Right ventricle myocardium inferior (tissue), 1 donor: ENCODE measurements at regions not wholly inside any gene's neighbourhood (a gene's known extent, or its start where the extent isn't known, plus 50 kb on each side); places are given as distances from the start of the nearest gene placed in this dataset.

Experiments
- ATAC-seq: fragments of 200-7000 bp; cut with Tn5 transposase; one replicate; pipeline ENCODE4 v1.9.1; 2020; ENCODE audit warnings: mild to moderate bottlenecking, moderate library complexity
- DNase-seq: peaks from one replicate; pipeline ENCODE4 v3.0.0; 2021; ENCODE audit errors: missing footprints
- intact Hi-C: fragments of 100-400 bp; cut with DNase I; formaldehyde crosslinking; loops from one replicate; pipeline ENCODE4 v1.11.0; 2022
- donor health status: DM: no; HTN: yes; CAD: no; lungs with severe emphysema.

GRCh38 chr2:177078416-177078815 is 134.2 kb upstream of the HNRNPA3 start:
- intact Hi-C loops: no loop called here
- DNase-seq (peak; percentile 74), ATAC-seq (peak; percentile 26)

GRCh38 chr2:177078855-177079254 is 133.7 kb upstream of the HNRNPA3 start:
- intact Hi-C loops: no loop called here
- DNase-seq (no peak), ATAC-seq (no peak)

- ATAC-seq (no peak), DNase-seq (no peak)
- intact Hi-C loops: no loop called here
These were observed 131.8 kb upstream of the HNRNPA3 start for GRCh38 chr2:177080746-177081284.

GRCh38 chr2:177084607-177085006 is 128.0 kb upstream of the HNRNPA3 start:
- no peak for DNase-seq
- intact Hi-C loops: no loop called here
- no peak for ATAC-seq

- ATAC-seq (no peak), DNase-seq (no peak)
- intact Hi-C loops: no loop called here
These were observed 124.1 kb upstream of the HNRNPA3 start for GRCh38 chr2:177088529-177088928.

GRCh38 chr2:177090967-177091366 is 121.6 kb upstream of the HNRNPA3 start:
- no peak for ATAC-seq
- no peak for DNase-seq
- intact Hi-C loops: no loop called here

- no peak for ATAC-seq
- intact Hi-C loops: no loop called here
- no peak for DNase-seq
These were observed 119.2 kb upstream of the HNRNPA3 start for GRCh38 chr2:177093371-177093770.

GRCh38 chr2:177098001-177098613 is 114.5 kb upstream of the HNRNPA3 start:
- DNase-seq: no peak
- intact Hi-C loops: no loop called here
- ATAC-seq: no peak

- intact Hi-C loops: no loop called here
- DNase-seq (no peak), ATAC-seq (no peak)
These were observed 110.7 kb upstream of the HNRNPA3 start for GRCh38 chr2:177101930-177102329.

- DNase-seq: no peak
- ATAC-seq: no peak
- intact Hi-C loops: no loop called here
These were observed 106.4 kb upstream of the HNRNPA3 start for GRCh38 chr2:177106212-177106611.

GRCh38 chr2:177108890-177109289 is 103.7 kb upstream of the HNRNPA3 start:
- ATAC-seq (no peak), DNase-seq (no peak)
- intact Hi-C loops: no loop called here

- ATAC-seq (no peak), DNase-seq (no peak)
- intact Hi-C loops: no loop called here
These were observed 97.9 kb upstream of the HNRNPA3 start for GRCh38 chr2:177114712-177115111.

GRCh38 chr2:177117755-177118154 is 94.8 kb upstream of the HNRNPA3 start:
- ATAC-seq (no peak), DNase-seq (no peak)

GRCh38 chr2:177118636-177119035 is 94.0 kb upstream of the HNRNPA3 start:
- no peak for ATAC-seq
- intact Hi-C loops: no loop called here
- no peak for DNase-seq

More at GRCh38 chr2:177117755-177118154, 94.8 kb upstream of the HNRNPA3 start:
- intact Hi-C loops: no loop called here

GRCh38 chr2:177119099-177119498 is 93.5 kb upstream of the HNRNPA3 start:
- intact Hi-C loops: no loop called here
- ATAC-seq: no peak
- no peak for DNase-seq

- no peak for DNase-seq
- ATAC-seq: no peak
- intact Hi-C loops: no loop called here
These were observed 89.5 kb upstream of the HNRNPA3 start for GRCh38 chr2:177123048-177123447.

GRCh38 chr2:177124371-177124770 is 88.2 kb upstream of the HNRNPA3 start:
- ATAC-seq (no peak), DNase-seq (no peak)
- intact Hi-C loops: no loop called here

GRCh38 chr2:177127821-177128220 is 84.8 kb upstream of the HNRNPA3 start:
- intact Hi-C loops: no loop called here
- DNase-seq: no peak
- no peak for ATAC-seq

- DNase-seq (no peak), ATAC-seq (no peak)
- intact Hi-C loops: no loop called here
These were observed 83.0 kb upstream of the HNRNPA3 start for GRCh38 chr2:177129610-177130009.

GRCh38 chr2:177131858-177132257 is 80.7 kb upstream of the HNRNPA3 start:
- intact Hi-C loops: no loop called here
- DNase-seq: no peak
- ATAC-seq: no peak

- intact Hi-C loops: no loop called here
- ATAC-seq (no peak), DNase-seq (no peak)
These were observed 73.8 kb upstream of the HNRNPA3 start for GRCh38 chr2:177138823-177139222.
